Neuronal stem cell (in vitro differentiated cells): ENCODE measurements at regions not wholly inside any gene's neighbourhood (a gene's known extent, or its start where the extent isn't known, plus 50 kb on each side); places are given as distances from the start of the nearest gene placed in this dataset.
"Not testable (repeated sequence)": the region's sequence is repeated elsewhere in the genome, so short reads cannot be mapped to it uniquely, and the experiment has no call there.

Experiments used
- DNase-seq: peaks from one replicate; pipeline ENCODE4 v3.0.0-alpha.2; 2013; ENCODE audit warnings: low spot score
- H2AFZ ChIP-seq: one replicate; pipeline ENCODE4 v1.6.1; 2013; ENCODE audit warnings: mild to moderate bottlenecking, low read length, inconsistent platforms
- H2AK5ac ChIP-seq: 2 replicates; pipeline ENCODE4 v1.6.1; 2013; ENCODE audit warnings: low read depth, mild to moderate bottlenecking, inconsistent platforms, low read length, moderate library complexity, mixed read lengths
- H2BK120ac ChIP-seq: 2 replicates; pipeline ENCODE4 v1.6.1; 2013; ENCODE audit warnings: low read depth, mild to moderate bottlenecking, inconsistent platforms, low read length, moderate library complexity, mixed read lengths
- H2BK12ac ChIP-seq: one replicate; pipeline ENCODE4 v1.6.1; 2013; ENCODE audit warnings: low read length, inconsistent platforms
- H2BK15ac ChIP-seq: 2 replicates; pipeline ENCODE4 v1.6.1; 2013; ENCODE audit warnings: mild to moderate bottlenecking, low read length, inconsistent platforms, mixed read lengths
- H2BK5ac ChIP-seq: one replicate; pipeline ENCODE4 v1.6.1; 2013; ENCODE audit warnings: inconsistent platforms, mild to moderate bottlenecking, low read length, moderate library complexity
- H3K14ac ChIP-seq: one replicate; pipeline ENCODE4 v1.6.1; 2013; ENCODE audit warnings: low read length, inconsistent platforms
- H3K18ac ChIP-seq: 2 replicates; pipeline ENCODE4 v1.6.1; 2013; ENCODE audit warnings: low read length, inconsistent platforms
- H3K23ac ChIP-seq: 2 replicates; pipeline ENCODE4 v1.6.1; 2013; ENCODE audit warnings: low read depth, mild to moderate bottlenecking, mixed read lengths, low read length, inconsistent platforms; ENCODE audit not compliant: poor library complexity
- H3K27ac ChIP-seq: replicated peaks from 3 replicates; pipeline ENCODE4 v1.5.1; 2013; ENCODE audit warnings: low read length, inconsistent platforms
- H3K27me3 ChIP-seq, 3 experiments: 2 replicates each; pipeline ENCODE4 v1.6.1; 2013; ENCODE audit warnings: low read length in 3 of 3, mild to moderate bottlenecking in 2 of 3, inconsistent platforms in 1 of 3, low read depth in 1 of 3, mixed read lengths in 1 of 3, moderate library complexity in 1 of 3; ENCODE audit not compliant: control insufficient read depth in 3 of 3, insufficient read depth in 3 of 3
- H3K36me3 ChIP-seq, 2 donors: replicated peaks in 1 of 2; 2 replicates each; pipeline ENCODE4 v1.6.1; 2013; ENCODE audit warnings: low read length in 2 of 2; ENCODE audit not compliant: control insufficient read depth in 2 of 2, insufficient read depth in 2 of 2
- H3K4ac ChIP-seq: 2 replicates; pipeline ENCODE4 v1.6.1; 2013; ENCODE audit warnings: inconsistent platforms, mild to moderate bottlenecking, low read length, moderate library complexity
- H3K4me1 ChIP-seq, 2 donors: 1 replicate in 1 of 2; 2 replicates in 1 of 2; pipeline ENCODE4 v1.6.1; 2013; ENCODE audit warnings: low read length in 2 of 2, low read depth in 1 of 2; ENCODE audit not compliant: control insufficient read depth in 2 of 2, insufficient read depth in 1 of 2
- H3K4me2 ChIP-seq: one replicate; pipeline ENCODE4 v1.6.1; 2013; ENCODE audit warnings: mild to moderate bottlenecking, low read length, inconsistent platforms; ENCODE audit not compliant: insufficient read depth, poor library complexity, severe bottlenecking
- H3K4me3 ChIP-seq, 2 donors: 2 replicates each; pipeline ENCODE4 v1.5.1; 2013; ENCODE audit warnings: low read length in 2 of 2, mild to moderate bottlenecking in 2 of 2, inconsistent platforms in 1 of 2, moderate library complexity in 1 of 2
- H3K79me1 ChIP-seq: one replicate; pipeline ENCODE4 v1.6.1; 2013; ENCODE audit warnings: low read depth, mild to moderate bottlenecking, inconsistent platforms, low read length, moderate library complexity
- H3K9ac ChIP-seq: one replicate; pipeline ENCODE4 v1.6.1; 2013; ENCODE audit warnings: mild to moderate bottlenecking, low read depth, low read length, inconsistent platforms; ENCODE audit not compliant: poor library complexity
- H3K9me3 ChIP-seq, 2 donors: replicated peaks in 1 of 2; 2 replicates each; pipeline versions ENCODE3 to v1.6.1; 2013; ENCODE audit warnings: low read length in 2 of 2, mild to moderate bottlenecking in 2 of 2, inconsistent platforms in 1 of 2, low read depth in 1 of 2, mixed read lengths in 1 of 2, moderate library complexity in 1 of 2; ENCODE audit not compliant: control insufficient read depth in 2 of 2, insufficient read depth in 1 of 2
- H4K8ac ChIP-seq: one replicate; pipeline ENCODE4 v1.6.1; 2013; ENCODE audit warnings: low read depth, mild to moderate bottlenecking, inconsistent platforms, low read length, moderate library complexity
- H4K91ac ChIP-seq: one replicate; pipeline ENCODE4 v1.6.1; 2013; ENCODE audit warnings: low read length, low read depth, mild to moderate bottlenecking, inconsistent platforms; ENCODE audit not compliant: poor library complexity
- whole genome bisulfite sequencing, 2 donors: extraction: QIAGEN DNeasy Blood & Tissue Kit; methylation state at CpG; one replicate each; pipeline ENCODE4 v1.1.7; 2013; ENCODE audit warnings: missing lambda C conversion rate in 2 of 2, mixed read lengths in 1 of 2; ENCODE audit not compliant: insufficient read length in 2 of 2, insufficient replicate concordance in 1 of 2; ENCODE audit errors: extremely low coverage in 2 of 2; 5-methylcytosine and 5-hydroxymethylcytosine counted together

GRCh38 chr15:47098526-47098925 lies 618.8 kb upstream of the SEMA6D start:
- not testable (repeated sequence) for H4K91ac ChIP-seq, H2BK120ac ChIP-seq, H3K18ac ChIP-seq, H3K23ac ChIP-seq, H2BK12ac ChIP-seq, DNase-seq, H2AFZ ChIP-seq, H4K8ac ChIP-seq, H3K79me1 ChIP-seq, H3K36me3 ChIP-seq, H3K4me1 ChIP-seq, H3K4ac ChIP-seq, H3K14ac ChIP-seq, H2BK15ac ChIP-seq, H3K9ac ChIP-seq, H3K4me3 ChIP-seq, H2AK5ac ChIP-seq, H3K27me3 ChIP-seq, H3K9me3 ChIP-seq, H2BK5ac ChIP-seq, H3K27ac ChIP-seq, H3K4me2 ChIP-seq

- not testable (repeated sequence) for DNase-seq, H3K27ac ChIP-seq, H3K9me3 ChIP-seq, H3K9ac ChIP-seq, H3K23ac ChIP-seq, H4K8ac ChIP-seq, H2BK15ac ChIP-seq, H3K14ac ChIP-seq, H3K36me3 ChIP-seq, H2BK120ac ChIP-seq, H3K4ac ChIP-seq, H2AFZ ChIP-seq, H3K79me1 ChIP-seq, H4K91ac ChIP-seq, H2AK5ac ChIP-seq, H3K18ac ChIP-seq, H2BK12ac ChIP-seq, H3K4me2 ChIP-seq, H2BK5ac ChIP-seq, H3K27me3 ChIP-seq, H3K4me1 ChIP-seq
- WGBS, 2 donors = no CpG with 5 or more reads among the region's 6 CpGs
- peak overlapping the region in 1 of 2 donors; percentile 12 for H3K4me3 ChIP-seq
Measured at GRCh38 chr15:47099801-47100200, 617.5 kb upstream of the SEMA6D start.

GRCh38 chr15:47108800-47109199 lies 608.5 kb upstream of the SEMA6D start:
- H2BK15ac ChIP-seq, H3K79me1 ChIP-seq, H2AFZ ChIP-seq, H3K4ac ChIP-seq, H4K8ac ChIP-seq, H2AK5ac ChIP-seq, H3K27ac ChIP-seq, DNase-seq, H2BK5ac ChIP-seq, H3K4me3 ChIP-seq, H3K4me1 ChIP-seq, H3K36me3 ChIP-seq, H4K91ac ChIP-seq, H3K9me3 ChIP-seq, H3K27me3 ChIP-seq, H3K23ac ChIP-seq, H2BK12ac ChIP-seq, H3K18ac ChIP-seq, H3K9ac ChIP-seq, H2BK120ac ChIP-seq, H3K4me2 ChIP-seq, H3K14ac ChIP-seq: not testable (repeated sequence)
- WGBS, 2 donors = no CpG with 5 or more reads among the region's 4 CpGs

GRCh38 chr15:47116698-47117097 lies 600.6 kb upstream of the SEMA6D start:
- Histone ChIP-seq H3K79me1 (no peaks in the 10 kb centered on the region), H3K4me3 (no peak overlapping the region), H2BK12ac (no peak overlapping the region), H2BK15ac (no peak overlapping the region), H3K23ac (no peak overlapping the region), H2AFZ (no peak overlapping the region), H3K14ac (no peak overlapping the region), H3K36me3 (no peaks in the 10 kb centered on the region), H3K4me1 (no peaks in the 10 kb centered on the region), H3K27me3 (no peaks in the 10 kb centered on the region), H2BK5ac (no peak overlapping the region), H3K9ac (no peak overlapping the region), H3K4me2 (no peak overlapping the region), H4K8ac (no peak overlapping the region), H3K4ac (no peak overlapping the region), H4K91ac (no peak overlapping the region), H3K9me3 (no peaks in the 10 kb centered on the region), H3K18ac (no peak overlapping the region), H2BK120ac (no peak overlapping the region), H3K27ac (no peak overlapping the region), H2AK5ac (no peak overlapping the region)
- DNase-seq = no peak
- WGBS, 2 donors = no CpG with 5 or more reads among the region's 2 CpGs
